ENCODE measurements at regions not wholly inside any gene's neighbourhood (a gene's known extent, or its start where the extent isn't known, plus 50 kb on each side); places are given as distances from the start of the nearest gene placed in this dataset.

GRCh38 chr11:15590132-15590531, 475.4 kb downstream of the INSC start:
- TF ChIP-seq CTCF (IDR thresholded peaks at IDR 0.05) (no peak), POLR2A (IDR thresholded peaks at IDR 0.05) (no peak)
